Thyroid gland (tissue), 4 donors: ENCODE measurements at regions not wholly inside any gene's neighbourhood (a gene's known extent, or its start where the extent isn't known, plus 50 kb on each side); places are given as distances from the start of the nearest gene placed in this dataset.

Experiments used
- DNase-seq, 2 donors: peaks; one replicate each; pipeline ENCODE4 v3.0.0-alpha.2; 2019
- H3K27ac ChIP-seq, 3 donors: fragments of 200-600 bp; sonication (generic); 1 replicate in 2 of 3; 2 replicates in 1 of 3; pipeline ENCODE4 v1.5.1; 2016 to 2019; ENCODE audit warnings: mild to moderate bottlenecking in 1 of 3, moderate library complexity in 1 of 3
- H3K27me3 ChIP-seq: fragments of 200-600 bp; sonication (generic); one replicate; pipeline ENCODE4 v1.5.1; 2019
- H3K36me3 ChIP-seq, 2 donors: fragments of 200-600 bp; sonication (generic); one replicate each; pipeline ENCODE4 v1.5.1; 2016 to 2019
- H3K4me1 ChIP-seq, 2 donors: fragments of 200-600 bp; sonication (generic); one replicate each; pipeline ENCODE4 v1.5.1; 2017 to 2019
- H3K4me3 ChIP-seq, 3 donors: fragments of 200-600 bp; sonication (generic); replicated peaks in 1 of 3; 1 replicate in 2 of 3; 2 replicates in 1 of 3; pipeline ENCODE4 v1.5.1; 2016; ENCODE audit warnings: mild to moderate bottlenecking in 1 of 3
- H3K9me3 ChIP-seq: fragments of 200-600 bp; sonication (generic); one replicate; pipeline ENCODE4 v1.5.1; 2017
- CTCF ChIP-seq, 6 experiments: fragments of 200-600 bp in 3 of 6; fragments of 450-650 bp in 3 of 6; sonication (generic) in 3 of 6; IDR thresholded peaks; one replicate each; pipeline ENCODE4 v1.5.1; 2016 to 2019; ENCODE audit warnings: antibody characterized with exemption in 6 of 6, mild to moderate bottlenecking in 2 of 6, inconsistent platforms in 1 of 6, moderate library complexity in 1 of 6
- POLR2A ChIP-seq, 2 donors: fragments of 450-650 bp; IDR thresholded peaks; one replicate each; pipeline ENCODE4 v1.6.1; 2017; ENCODE audit warnings: antibody characterized with exemption in 2 of 2, mild to moderate bottlenecking in 2 of 2, moderate library complexity in 1 of 2
- WGBS, 2 donors: methylation state at CpG; one replicate each; pipeline ENCODE4 v1.1.5; 2017; 5-methylcytosine and 5-hydroxymethylcytosine counted together
- intact Hi-C: fragments of 100-400 bp; cut with DNase I; formaldehyde crosslinking; loops from one replicate; pipeline ENCODE4 v1.15.1; 2023

GRCh38 chr5:96529559-96529958, 96.5 kb upstream of the PCSK1 start:
- H3K36me3 ChIP-seq: no peaks in the 10 kb centered on the region
- no peaks in the 10 kb centered on the region for H3K27me3 ChIP-seq
- no peak for TF ChIP-seq CTCF (IDR thresholded peaks at IDR 0.05)
- TF ChIP-seq POLR2A (IDR thresholded peaks at IDR 0.05): no peak
- 80 to 83% methylated on average over 6 of the region's 6 CpGs for WGBS, 2 donors
- no peak overlapping the region for H3K4me3 ChIP-seq
- intact Hi-C loops: no loop called here
- no peaks in the 10 kb centered on the region for H3K9me3 ChIP-seq
- H3K4me1 ChIP-seq: no peaks in the 10 kb centered on the region
- H3K27ac ChIP-seq: no peak overlapping the region
- no peak for DNase-seq

- no peaks in the 10 kb centered on the region for H3K4me1 ChIP-seq
- H3K9me3 ChIP-seq: no peaks in the 10 kb centered on the region
- TF ChIP-seq POLR2A (IDR thresholded peaks at IDR 0.05) (no peak), CTCF (IDR thresholded peaks at IDR 0.05) (no peak)
- no peak for DNase-seq
- H3K27me3 ChIP-seq: no peaks in the 10 kb centered on the region
- no peak overlapping the region for H3K27ac ChIP-seq
- intact Hi-C loops: no loop called here
- no peak overlapping the region for H3K4me3 ChIP-seq
- H3K36me3 ChIP-seq: no peaks in the 10 kb centered on the region
Measured at GRCh38 chr5:96530901-96531300, 97.9 kb upstream of the PCSK1 start.

GRCh38 chr5:96533371-96533770, 100.3 kb upstream of the PCSK1 start:
- no peak overlapping the region for H3K27ac ChIP-seq
- H3K27me3 ChIP-seq: no peaks in the 10 kb centered on the region
- no peak overlapping the region for H3K4me3 ChIP-seq
- DNase-seq: no peak
- no peaks in the 10 kb centered on the region for H3K4me1 ChIP-seq
- H3K9me3 ChIP-seq: no peaks in the 10 kb centered on the region
- intact Hi-C loops: no loop called here
- 92 to 93% methylated on average over 4 of the region's 4 CpGs for WGBS, 2 donors
- no peak for TF ChIP-seq POLR2A (IDR thresholded peaks at IDR 0.05)
- TF ChIP-seq CTCF (IDR thresholded peaks at IDR 0.05): no peak
- no peaks in the 10 kb centered on the region for H3K36me3 ChIP-seq

GRCh38 chr5:96537386-96537785, 104.3 kb upstream of the PCSK1 start:
- Histone ChIP-seq H3K4me1 (no peaks in the 10 kb centered on the region), H3K9me3 (no peaks in the 10 kb centered on the region), H3K27me3 (no peaks in the 10 kb centered on the region), H3K4me3 (no peak overlapping the region), H3K36me3 (no peaks in the 10 kb centered on the region), H3K27ac (no peak overlapping the region)
- intact Hi-C loops: no loop called here
- WGBS, 2 donors: 61 to 65% methylated on average over 3 of the region's 3 CpGs
- DNase-seq: no peak
- TF ChIP-seq POLR2A (IDR thresholded peaks at IDR 0.05): no peak
- no peak for TF ChIP-seq CTCF (IDR thresholded peaks at IDR 0.05)

GRCh38 chr5:96538808-96539250, 105.8 kb upstream of the PCSK1 start:
- intact Hi-C loops: no loop called here
- no peaks in the 10 kb centered on the region for H3K36me3 ChIP-seq
- no peaks in the 10 kb centered on the region for H3K27me3 ChIP-seq
- H3K9me3 ChIP-seq: no peaks in the 10 kb centered on the region
- no peak for TF ChIP-seq CTCF (IDR thresholded peaks at IDR 0.05)
- TF ChIP-seq POLR2A (IDR thresholded peaks at IDR 0.05): no peak
- H3K4me1 ChIP-seq: no peaks in the 10 kb centered on the region
- DNase-seq: no peak
- H3K27ac ChIP-seq: no peak overlapping the region
- no peak overlapping the region for H3K4me3 ChIP-seq
- WGBS, 2 donors: 48 to 51% methylated on average over 1 of the region's 1 CpG
